ENCODE measurements at regions not wholly inside any gene's neighbourhood (a gene's known extent, or its start where the extent isn't known, plus 50 kb on each side); places are given as distances from the start of the nearest gene placed in this dataset.

DNA sequence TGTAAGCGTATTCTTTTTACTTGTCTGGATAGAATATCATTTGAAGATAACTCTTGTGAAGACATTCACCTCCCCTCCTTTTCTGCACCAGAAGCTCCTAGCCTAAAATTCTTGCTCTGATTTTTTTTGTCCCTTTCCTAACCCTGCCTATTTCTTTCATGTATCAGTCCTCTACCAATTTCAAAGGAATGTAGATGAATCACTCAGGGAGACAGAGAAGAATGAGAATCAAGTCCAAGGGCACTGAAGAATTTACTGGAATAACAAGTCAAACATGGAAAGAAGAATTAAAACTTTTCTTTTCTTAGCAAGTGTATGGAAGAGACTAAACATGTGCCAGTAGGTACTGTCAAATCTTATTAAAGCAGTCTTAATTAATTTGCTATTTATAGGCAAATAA is 618.7 kb downstream of the DNAH5 start:
- TF ChIP-seq, protein P1, sequence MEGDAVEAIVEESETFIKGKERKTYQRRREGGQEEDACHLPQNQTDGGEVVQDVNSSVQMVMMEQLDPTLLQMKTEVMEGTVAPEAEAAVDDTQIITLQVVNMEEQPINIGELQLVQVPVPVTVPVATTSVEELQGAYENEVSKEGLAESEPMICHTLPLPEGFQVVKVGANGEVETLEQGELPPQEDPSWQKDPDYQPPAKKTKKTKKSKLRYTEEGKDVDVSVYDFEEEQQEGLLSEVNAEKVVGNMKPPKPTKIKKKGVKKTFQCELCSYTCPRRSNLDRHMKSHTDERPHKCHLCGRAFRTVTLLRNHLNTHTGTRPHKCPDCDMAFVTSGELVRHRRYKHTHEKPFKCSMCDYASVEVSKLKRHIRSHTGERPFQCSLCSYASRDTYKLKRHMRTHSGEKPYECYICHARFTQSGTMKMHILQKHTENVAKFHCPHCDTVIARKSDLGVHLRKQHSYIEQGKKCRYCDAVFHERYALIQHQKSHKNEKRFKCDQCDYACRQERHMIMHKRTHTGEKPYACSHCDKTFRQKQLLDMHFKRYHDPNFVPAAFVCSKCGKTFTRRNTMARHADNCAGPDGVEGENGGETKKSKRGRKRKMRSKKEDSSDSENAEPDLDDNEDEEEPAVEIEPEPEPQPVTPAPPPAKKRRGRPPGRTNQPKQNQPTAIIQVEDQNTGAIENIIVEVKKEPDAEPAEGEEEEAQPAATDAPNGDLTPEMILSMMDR (IDR thresholded peaks at IDR 0.05), result no peak
- TF ChIP-seq POLR2A (IDR thresholded peaks at IDR 0.05) (no peak), POLR2AphosphoS5 (IDR thresholded peaks at IDR 0.05) (no peak), EP300 (IDR thresholded peaks at IDR 0.05) (no peak)

Data from upper lobe of left lung (tissue), 4 donors.